ENCODE measurements at regions not wholly inside any gene's neighbourhood (a gene's known extent, or its start where the extent isn't known, plus 50 kb on each side); places are given as distances from the start of the nearest gene placed in this dataset.
"Not testable (repeated sequence)": the region's sequence is repeated elsewhere in the genome, so short reads cannot be mapped to it uniquely, and the experiment has no call there.

DNA sequence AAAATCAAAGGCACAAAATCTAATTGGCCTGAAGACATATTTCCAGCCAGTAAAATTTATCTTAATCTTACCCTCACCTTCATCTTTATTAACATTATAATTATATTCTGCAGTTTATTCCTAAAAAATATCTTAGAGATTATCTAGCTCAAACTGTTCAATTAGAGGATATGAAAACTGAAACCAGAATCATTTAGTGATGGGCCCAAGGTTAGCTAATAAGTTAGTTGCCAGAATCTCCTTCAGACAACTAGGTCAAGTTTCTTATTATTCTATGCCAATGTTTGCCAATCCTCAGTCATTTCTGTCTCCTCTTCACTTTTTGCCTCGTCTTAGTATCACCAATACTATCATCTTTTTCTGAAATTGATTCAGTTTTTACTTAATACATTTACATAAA is 56.0 kb upstream of the RASA1 start:
- H3K27me3 ChIP-seq: peaks cover 11% of the 10 kb centered on the region; the same call in 1 of the 2 replicates
- no peaks in the 10 kb centered on the region for H3K4me1 ChIP-seq
- no peak for TF ChIP-seq CTCF (IDR thresholded peaks at IDR 0.05; ENCODE audit: low read depth, low read length)
- no peak overlapping the region for H3K4me3 ChIP-seq (ENCODE audit: low read depth, low read length)
- H3K9me3 ChIP-seq: no peaks in the 10 kb centered on the region
- no peaks in the 10 kb centered on the region for H3K36me3 ChIP-seq
- no peak for DNase-seq

DNA sequence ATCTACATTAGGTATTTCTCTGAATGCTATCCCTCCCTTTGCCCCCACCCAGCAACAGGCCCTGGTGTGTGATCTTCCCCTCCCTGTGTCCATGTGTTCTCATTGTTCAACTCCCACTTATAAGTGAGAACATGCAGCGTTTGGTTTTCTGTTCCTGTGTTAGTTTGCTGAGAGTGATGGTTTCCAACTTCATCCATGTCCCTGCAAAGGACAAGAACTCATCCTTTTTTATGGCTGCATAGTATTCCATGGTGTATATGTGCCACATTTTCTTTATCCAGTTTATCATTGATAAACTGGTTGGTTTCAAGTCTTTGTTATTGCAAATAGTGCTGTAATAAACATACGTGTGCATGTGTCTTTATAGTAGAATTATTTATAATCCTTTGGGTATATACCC is 55.5 kb upstream of the RASA1 start:
- not testable (repeated sequence) for H3K4me1 ChIP-seq; DNase-seq; H3K4me3 ChIP-seq (ENCODE audit: low read depth, low read length); H3K36me3 ChIP-seq; H3K9me3 ChIP-seq
- peaks cover 11% of the 10 kb centered on the region; the same call in 1 of the 2 replicates for H3K27me3 ChIP-seq

GRCh38 chr5:87217480-87217879 is 50.2 kb upstream of the RASA1 start:
- DNase-seq; H3K4me3 ChIP-seq (ENCODE audit: low read depth, low read length); H3K9me3 ChIP-seq; H3K4me1 ChIP-seq; H3K27me3 ChIP-seq; H3K36me3 ChIP-seq: not testable (repeated sequence)
